HEK293 (cell line): ENCODE measurements at regions not wholly inside any gene's neighbourhood (a gene's known extent, or its start where the extent isn't known, plus 50 kb on each side); places are given as distances from the start of the nearest gene placed in this dataset.

ENCODE experiments used
- CTCF ChIA-PET: fragments of 350-600 bp; formaldehyde crosslinking; extraction: SDS; loops from one replicate; lab custom pipeline; 2021; ENCODE audit warnings: antibody characterized with exemption; lab: Yijun Ruan, JAX
- POLR2A ChIA-PET: fragments of 300-600 bp; formaldehyde crosslinking; extraction: SDS; loops from one replicate; lab custom pipeline; 2020; ENCODE audit warnings: antibody characterized with exemption, inconsistent platforms; lab: Yijun Ruan, JAX
- H3K27ac ChIP-seq: fragments of 200-500 bp; sonication (Bioruptor generic); 2 replicates; pipeline ENCODE4 v1.5.1; 2014; ENCODE audit warnings: low read depth, low read length, control low read depth, inconsistent platforms; ENCODE audit errors: extremely low read depth
- H3K36me3 ChIP-seq, 2 experiments: fragments of 200-500 bp in 1 of 2; sonication (Bioruptor generic) in 1 of 2; 1 replicate in 1 of 2; 2 replicates in 1 of 2; pipeline ENCODE4 v1.5.1; 2014 to 2017; ENCODE audit warnings: inconsistent platforms in 2 of 2, low read length in 2 of 2; ENCODE audit not compliant: control insufficient read depth in 2 of 2, insufficient read depth in 1 of 2
- H3K4me1 ChIP-seq: fragments of 200-500 bp; sonication (Bioruptor generic); 2 replicates; pipeline ENCODE4 v1.5.1; 2014; ENCODE audit warnings: mild to moderate bottlenecking, low read length, inconsistent platforms; ENCODE audit not compliant: control insufficient read depth, insufficient read depth
- H3K4me3 ChIP-seq: 2 replicates; pipeline ENCODE4 v1.5.1; 2011; ENCODE audit warnings: low read depth, mild to moderate bottlenecking, control low read depth, low read length, moderate library complexity
- H3K9me3 ChIP-seq: fragments of 200-500 bp; sonication (Bioruptor generic); 2 replicates; pipeline ENCODE4 v1.5.1; 2014; ENCODE audit warnings: low read depth, low read length, inconsistent platforms; ENCODE audit not compliant: control insufficient read depth, insufficient read depth
- MYNN ChIP-seq: fragments of 450-650 bp; formaldehyde crosslinking; IDR thresholded peaks from 2 replicates; pipeline ENCODE4 v1.5.1; 2016; ENCODE audit warnings: missing biosample characterization, missing genetic modification characterization, borderline replicate concordance
- SP2 ChIP-seq: fragments of 450-650 bp; formaldehyde crosslinking; IDR thresholded peaks from 2 replicates; pipeline ENCODE4 v1.5.1; 2016; ENCODE audit warnings: missing biosample characterization, missing genetic modification characterization
- TRIM28 ChIP-seq: IDR thresholded peaks from 2 replicates; pipeline ENCODE4 v1.6.1; 2011; ENCODE audit warnings: low read length, control low read depth, borderline replicate concordance
- ZBTB8A ChIP-seq: fragments of 450-650 bp; formaldehyde crosslinking; IDR thresholded peaks from 2 replicates; pipeline ENCODE4 v1.5.1; 2016; ENCODE audit warnings: missing biosample characterization, missing genetic modification characterization
- ZNF138 ChIP-seq: fragments of 450-650 bp; formaldehyde crosslinking; IDR thresholded peaks from 2 replicates; pipeline ENCODE4 v1.5.1; 2016; ENCODE audit warnings: missing biosample characterization, missing genetic modification characterization, borderline replicate concordance
- ZNF23 ChIP-seq: fragments of 450-650 bp; formaldehyde crosslinking; IDR thresholded peaks from 2 replicates; pipeline ENCODE4 v1.5.1; 2016; ENCODE audit warnings: missing biosample characterization, missing genetic modification characterization, borderline replicate concordance
- ZNF366 ChIP-seq: fragments of 450-650 bp; formaldehyde crosslinking; conservative IDR thresholded peaks from 2 replicates; pipeline ENCODE4 v1.5.1; 2016; ENCODE audit warnings: missing biosample characterization, missing genetic modification characterization
- ZNF776 ChIP-seq: fragments of 450-650 bp; formaldehyde crosslinking; IDR thresholded peaks from 2 replicates; pipeline ENCODE4 v1.5.0; 2017; ENCODE audit warnings: missing biosample characterization, missing genetic modification characterization, borderline replicate concordance
- ZXDB ChIP-seq: fragments of 450-650 bp; formaldehyde crosslinking; IDR thresholded peaks from 2 replicates; pipeline ENCODE4 v1.5.1; 2016; ENCODE audit warnings: missing biosample characterization, missing genetic modification characterization
- TF ChIP-seq, protein P1 (sequence below): fragments of 450-650 bp; formaldehyde crosslinking; conservative IDR thresholded peaks from 2 replicates; pipeline ENCODE4 v1.5.1; 2016; ENCODE audit warnings: low read depth, missing biosample characterization, missing genetic modification characterization
- TF ChIP-seq, protein P2 (sequence below): fragments of 450-650 bp; formaldehyde crosslinking; IDR thresholded peaks from 2 replicates; pipeline ENCODE4 v1.5.1; 2016; ENCODE audit warnings: missing biosample characterization, missing genetic modification characterization
- TF ChIP-seq, protein P3 (sequence below): fragments of 450-650 bp; formaldehyde crosslinking; IDR thresholded peaks from 2 replicates; pipeline ENCODE4 v1.5.1; 2017; ENCODE audit warnings: missing biosample characterization, missing genetic modification characterization
- TF ChIP-seq, protein P4 (sequence below): fragments of 450-650 bp; formaldehyde crosslinking; IDR thresholded peaks from 2 replicates; pipeline ENCODE4 v1.5.1; 2016; ENCODE audit warnings: missing biosample characterization, missing genetic modification characterization, borderline replicate concordance
- TF ChIP-seq, protein P5 (sequence below): fragments of 450-650 bp; formaldehyde crosslinking; IDR thresholded peaks from 2 replicates; pipeline ENCODE4 v1.5.1; 2016; ENCODE audit warnings: missing biosample characterization, missing genetic modification characterization
- TF ChIP-seq, protein P6 (sequence below): fragments of 450-650 bp; IDR thresholded peaks from 2 replicates; pipeline ENCODE4 v1.5.1; 2018; ENCODE audit warnings: missing biosample characterization, mild to moderate bottlenecking, missing genetic modification characterization
- TF ChIP-seq, protein P7 (sequence below): fragments of 450-650 bp; formaldehyde crosslinking; conservative IDR thresholded peaks from 2 replicates; pipeline ENCODE4 v1.5.1; 2016; ENCODE audit warnings: low read depth, missing biosample characterization, missing genetic modification characterization

DNA sequence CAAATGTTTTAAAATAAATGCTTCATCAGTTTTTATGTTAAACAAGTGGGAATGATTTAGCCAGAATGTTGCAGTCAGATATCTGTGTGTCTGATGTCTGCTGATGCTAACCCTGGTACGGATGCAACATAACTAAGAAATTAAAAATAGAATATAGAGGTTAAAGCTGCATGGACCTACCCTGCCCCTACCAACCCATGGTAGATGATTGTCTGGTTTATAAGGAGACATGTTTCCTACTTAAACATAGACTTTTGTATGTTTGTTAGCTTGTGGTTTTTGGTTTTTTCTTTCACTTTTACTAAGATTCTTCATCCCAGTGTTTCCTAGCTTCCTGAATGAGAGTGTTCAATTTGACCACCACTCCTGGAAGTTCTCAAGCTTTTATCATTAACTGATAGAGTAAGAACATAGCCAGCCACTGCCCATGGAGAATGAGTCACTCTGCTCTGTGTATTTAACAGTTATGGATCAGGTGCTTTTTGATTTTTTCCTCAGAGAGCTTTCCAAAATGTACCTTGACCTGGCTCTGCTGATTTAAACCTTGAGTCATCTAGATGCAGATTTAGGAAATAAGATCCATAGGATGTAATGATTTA lies 70.7 kb upstream of the VEPH1 start:
- no peaks in the 10 kb centered on the region for H3K9me3 ChIP-seq
- H3K27ac ChIP-seq = no peak overlapping the region
- no peaks in the 10 kb centered on the region; the same call in 1 of the 2 replicates for H3K4me1 ChIP-seq
- TF ChIP-seq ZNF776 (tag by site-specific recombination) = no peak
- TF ChIP-seq ZNF138 (tag by site-specific recombination) = no peak
- TF ChIP-seq TRIM28 = no peak
- TF ChIP-seq, protein P1, sequence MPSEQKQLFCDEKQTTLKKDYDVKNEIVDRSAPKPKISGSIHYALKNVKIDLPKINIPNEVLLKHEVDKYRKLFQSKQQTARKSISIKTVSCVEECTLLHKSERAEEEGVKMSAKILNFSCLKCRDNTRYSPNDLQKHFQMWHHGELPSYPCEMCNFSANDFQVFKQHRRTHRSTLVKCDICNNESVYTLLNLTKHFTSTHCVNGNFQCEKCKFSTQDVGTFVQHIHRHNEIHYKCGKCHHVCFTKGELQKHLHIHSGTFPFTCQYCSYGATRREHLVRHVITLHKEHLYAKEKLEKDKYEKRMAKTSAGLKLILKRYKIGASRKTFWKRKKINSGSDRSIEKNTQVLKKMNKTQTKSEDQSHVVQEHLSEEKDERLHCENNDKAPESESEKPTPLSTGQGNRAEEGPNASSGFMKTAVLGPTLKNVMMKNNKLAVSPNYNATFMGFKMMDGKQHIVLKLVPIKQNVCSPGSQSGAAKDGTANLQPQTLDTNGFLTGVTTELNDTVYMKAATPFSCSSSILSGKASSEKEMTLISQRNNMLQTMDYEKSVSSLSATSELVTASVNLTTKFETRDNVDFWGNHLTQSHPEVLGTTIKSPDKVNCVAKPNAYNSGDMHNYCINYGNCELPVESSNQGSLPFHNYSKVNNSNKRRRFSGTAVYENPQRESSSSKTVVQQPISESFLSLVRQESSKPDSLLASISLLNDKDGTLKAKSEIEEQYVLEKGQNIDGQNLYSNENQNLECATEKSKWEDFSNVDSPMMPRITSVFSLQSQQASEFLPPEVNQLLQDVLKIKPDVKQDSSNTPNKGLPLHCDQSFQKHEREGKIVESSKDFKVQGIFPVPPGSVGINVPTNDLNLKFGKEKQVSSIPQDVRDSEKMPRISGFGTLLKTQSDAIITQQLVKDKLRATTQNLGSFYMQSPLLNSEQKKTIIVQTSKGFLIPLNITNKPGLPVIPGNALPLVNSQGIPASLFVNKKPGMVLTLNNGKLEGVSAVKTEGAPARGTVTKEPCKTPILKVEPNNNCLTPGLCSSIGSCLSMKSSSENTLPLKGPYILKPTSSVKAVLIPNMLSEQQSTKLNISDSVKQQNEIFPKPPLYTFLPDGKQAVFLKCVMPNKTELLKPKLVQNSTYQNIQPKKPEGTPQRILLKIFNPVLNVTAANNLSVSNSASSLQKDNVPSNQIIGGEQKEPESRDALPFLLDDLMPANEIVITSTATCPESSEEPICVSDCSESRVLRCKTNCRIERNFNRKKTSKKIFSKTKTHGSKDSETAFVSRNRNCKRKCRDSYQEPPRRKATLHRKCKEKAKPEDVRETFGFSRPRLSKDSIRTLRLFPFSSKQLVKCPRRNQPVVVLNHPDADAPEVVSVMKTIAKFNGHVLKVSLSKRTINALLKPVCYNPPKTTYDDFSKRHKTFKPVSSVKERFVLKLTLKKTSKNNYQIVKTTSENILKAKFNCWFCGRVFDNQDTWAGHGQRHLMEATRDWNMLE (tag by site-specific recombination) = no peak
- TF ChIP-seq ZXDB (tag by site-specific recombination) = no peak
- TF ChIP-seq, protein P2, sequence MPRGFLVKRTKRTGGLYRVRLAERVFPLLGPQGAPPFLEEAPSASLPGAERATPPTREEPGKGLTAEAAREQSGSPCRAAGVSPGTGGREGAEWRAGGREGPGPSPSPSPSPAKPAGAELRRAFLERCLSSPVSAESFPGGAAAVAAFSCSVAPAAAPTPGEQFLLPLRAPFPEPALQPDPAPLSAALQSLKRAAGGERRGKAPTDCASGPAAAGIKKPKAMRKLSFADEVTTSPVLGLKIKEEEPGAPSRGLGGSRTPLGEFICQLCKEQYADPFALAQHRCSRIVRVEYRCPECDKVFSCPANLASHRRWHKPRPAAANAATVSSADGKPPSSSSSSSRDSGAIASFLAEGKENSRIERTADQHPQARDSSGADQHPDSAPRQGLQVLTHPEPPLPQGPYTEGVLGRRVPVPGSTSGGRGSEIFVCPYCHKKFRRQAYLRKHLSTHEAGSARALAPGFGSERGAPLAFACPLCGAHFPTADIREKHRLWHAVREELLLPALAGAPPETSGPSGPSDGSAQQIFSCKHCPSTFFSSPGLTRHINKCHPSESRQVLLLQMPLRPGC (tag by site-specific recombination) = no peak
- no peak for TF ChIP-seq ZBTB8A (tag by site-specific recombination)
- no peak for TF ChIP-seq MYNN (tag by site-specific recombination)
- TF ChIP-seq, protein P3, sequence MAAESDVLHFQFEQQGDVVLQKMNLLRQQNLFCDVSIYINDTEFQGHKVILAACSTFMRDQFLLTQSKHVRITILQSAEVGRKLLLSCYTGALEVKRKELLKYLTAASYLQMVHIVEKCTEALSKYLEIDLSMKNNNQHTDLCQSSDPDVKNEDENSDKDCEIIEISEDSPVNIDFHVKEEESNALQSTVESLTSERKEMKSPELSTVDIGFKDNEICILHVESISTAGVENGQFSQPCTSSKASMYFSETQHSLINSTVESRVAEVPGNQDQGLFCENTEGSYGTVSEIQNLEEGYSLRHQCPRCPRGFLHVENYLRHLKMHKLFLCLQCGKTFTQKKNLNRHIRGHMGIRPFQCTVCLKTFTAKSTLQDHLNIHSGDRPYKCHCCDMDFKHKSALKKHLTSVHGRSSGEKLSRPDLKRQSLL (tag by site-specific recombination) = no peak
- TF ChIP-seq ZNF366 = no peak
- TF ChIP-seq, protein P4, sequence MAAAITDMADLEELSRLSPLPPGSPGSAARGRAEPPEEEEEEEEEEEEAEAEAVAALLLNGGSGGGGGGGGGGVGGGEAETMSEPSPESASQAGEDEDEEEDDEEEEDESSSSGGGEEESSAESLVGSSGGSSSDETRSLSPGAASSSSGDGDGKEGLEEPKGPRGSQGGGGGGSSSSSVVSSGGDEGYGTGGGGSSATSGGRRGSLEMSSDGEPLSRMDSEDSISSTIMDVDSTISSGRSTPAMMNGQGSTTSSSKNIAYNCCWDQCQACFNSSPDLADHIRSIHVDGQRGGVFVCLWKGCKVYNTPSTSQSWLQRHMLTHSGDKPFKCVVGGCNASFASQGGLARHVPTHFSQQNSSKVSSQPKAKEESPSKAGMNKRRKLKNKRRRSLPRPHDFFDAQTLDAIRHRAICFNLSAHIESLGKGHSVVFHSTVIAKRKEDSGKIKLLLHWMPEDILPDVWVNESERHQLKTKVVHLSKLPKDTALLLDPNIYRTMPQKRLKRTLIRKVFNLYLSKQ (tag by site-specific recombination) = no peak
- TF ChIP-seq, protein P5, sequence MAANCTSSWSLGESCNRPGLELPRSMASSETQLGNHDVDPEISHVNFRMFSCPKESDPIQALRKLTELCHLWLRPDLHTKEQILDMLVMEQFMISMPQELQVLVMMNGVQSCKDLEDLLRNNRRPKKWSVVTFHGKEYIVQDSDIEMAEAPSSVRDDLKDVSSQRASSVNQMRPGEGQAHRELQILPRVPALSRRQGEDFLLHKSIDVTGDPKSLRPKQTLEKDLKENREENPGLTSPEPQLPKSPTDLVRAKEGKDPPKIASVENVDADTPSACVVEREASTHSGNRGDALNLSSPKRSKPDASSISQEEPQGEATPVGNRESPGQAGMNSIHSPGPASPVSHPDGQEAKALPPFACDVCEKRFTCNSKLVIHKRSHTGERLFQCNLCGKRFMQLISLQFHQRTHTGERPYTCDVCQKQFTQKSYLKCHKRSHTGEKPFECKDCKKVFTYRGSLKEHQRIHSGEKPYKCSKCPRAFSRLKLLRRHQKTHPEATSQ (tag by site-specific recombination) = no peak
- no peak for TF ChIP-seq ZNF23 (tag by site-specific recombination)
- TF ChIP-seq SP2 (tag by site-specific recombination) = no peak
- TF ChIP-seq, protein P6, sequence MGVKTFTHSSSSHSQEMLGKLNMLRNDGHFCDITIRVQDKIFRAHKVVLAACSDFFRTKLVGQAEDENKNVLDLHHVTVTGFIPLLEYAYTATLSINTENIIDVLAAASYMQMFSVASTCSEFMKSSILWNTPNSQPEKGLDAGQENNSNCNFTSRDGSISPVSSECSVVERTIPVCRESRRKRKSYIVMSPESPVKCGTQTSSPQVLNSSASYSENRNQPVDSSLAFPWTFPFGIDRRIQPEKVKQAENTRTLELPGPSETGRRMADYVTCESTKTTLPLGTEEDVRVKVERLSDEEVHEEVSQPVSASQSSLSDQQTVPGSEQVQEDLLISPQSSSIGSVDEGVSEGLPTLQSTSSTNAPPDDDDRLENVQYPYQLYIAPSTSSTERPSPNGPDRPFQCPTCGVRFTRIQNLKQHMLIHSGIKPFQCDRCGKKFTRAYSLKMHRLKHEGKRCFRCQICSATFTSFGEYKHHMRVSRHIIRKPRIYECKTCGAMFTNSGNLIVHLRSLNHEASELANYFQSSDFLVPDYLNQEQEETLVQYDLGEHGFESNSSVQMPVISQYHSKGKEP (tag by site-specific recombination) = no peak
- TF ChIP-seq, protein P7, sequence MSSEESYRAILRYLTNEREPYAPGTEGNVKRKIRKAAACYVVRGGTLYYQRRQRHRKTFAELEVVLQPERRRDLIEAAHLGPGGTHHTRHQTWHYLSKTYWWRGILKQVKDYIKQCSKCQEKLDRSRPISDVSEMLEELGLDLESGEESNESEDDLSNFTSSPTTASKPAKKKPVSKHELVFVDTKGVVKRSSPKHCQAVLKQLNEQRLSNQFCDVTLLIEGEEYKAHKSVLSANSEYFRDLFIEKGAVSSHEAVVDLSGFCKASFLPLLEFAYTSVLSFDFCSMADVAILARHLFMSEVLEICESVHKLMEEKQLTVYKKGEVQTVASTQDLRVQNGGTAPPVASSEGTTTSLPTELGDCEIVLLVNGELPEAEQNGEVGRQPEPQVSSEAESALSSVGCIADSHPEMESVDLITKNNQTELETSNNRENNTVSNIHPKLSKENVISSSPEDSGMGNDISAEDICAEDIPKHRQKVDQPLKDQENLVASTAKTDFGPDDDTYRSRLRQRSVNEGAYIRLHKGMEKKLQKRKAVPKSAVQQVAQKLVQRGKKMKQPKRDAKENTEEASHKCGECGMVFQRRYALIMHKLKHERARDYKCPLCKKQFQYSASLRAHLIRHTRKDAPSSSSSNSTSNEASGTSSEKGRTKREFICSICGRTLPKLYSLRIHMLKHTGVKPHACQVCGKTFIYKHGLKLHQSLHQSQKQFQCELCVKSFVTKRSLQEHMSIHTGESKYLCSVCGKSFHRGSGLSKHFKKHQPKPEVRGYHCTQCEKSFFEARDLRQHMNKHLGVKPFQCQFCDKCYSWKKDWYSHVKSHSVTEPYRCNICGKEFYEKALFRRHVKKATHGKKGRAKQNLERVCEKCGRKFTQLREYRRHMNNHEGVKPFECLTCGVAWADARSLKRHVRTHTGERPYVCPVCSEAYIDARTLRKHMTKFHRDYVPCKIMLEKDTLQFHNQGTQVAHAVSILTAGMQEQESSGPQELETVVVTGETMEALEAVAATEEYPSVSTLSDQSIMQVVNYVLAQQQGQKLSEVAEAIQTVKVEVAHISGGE (tag by site-specific recombination) = no peak
- no peaks in the 10 kb centered on the region for H3K36me3 ChIP-seq
- no peak overlapping the region for H3K4me3 ChIP-seq
- ChIA-PET POLR2A (no interaction called here), CTCF (interaction anchor here (0.6 to 5.1 kb wide), 12 partner anchors 10 to 1217 kb away, joined by 3 to 75 read pairs (median 4); no protein-coding TSS in a partner anchor)
